HG02981 (cell line): ENCODE measurements at regions not wholly inside any gene's neighbourhood (a gene's known extent, or its start where the extent isn't known, plus 50 kb on each side); places are given as distances from the start of the nearest gene placed in this dataset.
"Not testable (repeated sequence)": the region's sequence is repeated elsewhere in the genome, so short reads cannot be mapped to it uniquely, and the experiment has no call there.

Experiments
- ATAC-seq: cut with Tn5 transposase; IDR thresholded peaks from one replicate; pipeline ENCODE4 v1.9.1; 2021; ENCODE audit warnings: mild to moderate bottlenecking, moderate library complexity; ENCODE audit not compliant: unreplicated experiment

- ATAC-seq: no peak
Measured at GRCh38 chr12:67893022-67893580, 96.1 kb upstream of the IFNG-AS1 start.

DNA sequence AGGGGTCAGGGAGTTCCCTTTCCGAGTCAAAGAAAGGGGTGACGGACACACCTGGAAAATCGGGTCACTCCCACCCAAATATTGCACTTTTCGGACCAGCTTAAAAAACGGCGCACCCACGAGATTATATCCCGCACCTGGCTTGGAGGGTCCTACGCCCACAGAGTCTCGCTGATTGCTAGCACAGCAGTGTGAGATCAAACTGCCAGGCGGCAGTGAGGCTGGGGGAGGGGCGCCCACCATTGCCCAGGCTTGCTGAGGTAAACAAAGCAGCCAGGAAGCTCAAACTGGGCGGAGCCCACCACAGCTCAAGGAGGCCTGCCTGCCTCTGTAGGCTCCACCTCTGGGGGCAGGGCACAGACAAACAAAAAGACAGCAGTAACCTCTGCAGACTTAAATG lies 88.8 kb upstream of the IFNG-AS1 start:
- ATAC-seq: not testable (repeated sequence)

GRCh38 chr12:67909091-67909531 lies 80.1 kb upstream of the IFNG-AS1 start:
- no peak for ATAC-seq

DNA sequence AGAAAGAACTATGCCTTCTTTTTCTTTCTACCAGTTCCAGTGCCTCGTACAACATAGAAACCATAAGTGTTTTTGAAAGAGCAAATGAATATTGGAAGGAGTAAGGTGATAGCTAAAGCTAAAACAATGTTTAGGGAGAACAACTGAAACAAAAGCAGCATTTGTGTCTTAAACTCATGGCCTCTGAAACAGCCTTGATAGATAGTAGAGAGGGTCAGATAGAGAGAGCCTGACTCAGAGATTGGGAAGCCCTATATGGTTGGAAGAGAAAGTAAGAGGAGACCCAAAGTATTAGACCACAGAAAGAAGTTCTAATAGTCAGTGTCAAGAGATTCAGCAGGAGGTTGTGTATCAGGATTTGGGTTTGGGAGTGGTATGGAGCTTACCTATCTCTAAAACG lies 79.6 kb upstream of the IFNG-AS1 start:
- no peak for ATAC-seq

DNA sequence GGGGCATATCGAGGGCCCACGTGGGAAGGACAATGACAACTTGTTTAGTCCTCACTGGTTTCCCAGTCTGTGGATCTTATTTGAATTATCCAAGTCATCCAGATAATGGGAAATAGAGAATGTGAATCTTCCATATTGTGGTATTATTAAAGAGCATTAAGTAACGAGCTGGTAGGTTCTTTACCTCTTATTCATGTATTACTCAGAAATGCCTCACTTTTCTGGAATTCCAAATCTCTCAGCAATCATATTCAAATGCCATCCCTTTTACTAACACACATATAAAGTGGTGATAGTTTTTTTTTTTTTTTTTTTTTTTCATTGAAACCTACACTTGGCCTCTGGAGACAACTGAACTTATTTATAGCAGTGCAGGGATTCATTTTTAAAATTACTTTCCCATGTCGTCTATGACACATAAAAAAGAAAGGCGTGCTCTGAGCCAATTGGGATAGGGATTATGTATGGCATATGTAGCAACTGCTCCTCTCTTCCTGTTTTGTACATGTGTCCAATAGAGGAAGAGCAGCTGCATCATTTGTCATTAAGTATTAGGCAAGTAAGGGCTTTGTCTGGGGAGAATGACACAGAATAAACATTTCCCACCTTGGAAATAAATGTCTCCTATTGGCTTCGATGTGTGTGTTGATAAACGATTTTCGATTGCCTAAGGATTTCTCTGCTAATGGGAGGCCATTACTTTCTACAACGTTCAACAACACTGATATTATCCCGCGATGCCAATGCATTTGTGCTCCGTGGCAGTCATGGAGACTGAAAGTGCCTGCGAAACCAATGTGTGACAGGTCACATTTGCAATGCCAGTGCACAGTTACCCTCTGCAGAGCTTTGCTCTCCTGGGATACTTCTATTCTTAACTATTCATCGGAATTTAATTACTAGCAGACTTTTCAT lies 78.6 kb upstream of the IFNG-AS1 start:
- no peak for ATAC-seq

DNA sequence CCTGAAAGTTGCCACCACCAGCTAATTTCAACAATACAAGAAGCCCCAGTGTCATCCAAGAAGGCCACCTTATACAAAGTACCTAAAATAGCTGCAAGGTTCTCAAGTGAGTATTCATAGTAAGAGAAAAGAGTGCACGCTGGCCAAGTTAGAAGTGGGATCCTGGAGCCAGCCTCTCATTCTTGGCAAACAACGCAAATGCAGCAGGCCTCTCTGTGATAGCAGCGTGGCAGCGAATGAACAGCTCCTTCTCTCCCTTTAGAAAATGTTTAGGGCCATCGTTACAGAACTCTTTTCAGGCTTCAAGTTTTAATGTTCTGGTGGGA lies 78.0 kb upstream of the IFNG-AS1 start:
- ATAC-seq: no peak

DNA sequence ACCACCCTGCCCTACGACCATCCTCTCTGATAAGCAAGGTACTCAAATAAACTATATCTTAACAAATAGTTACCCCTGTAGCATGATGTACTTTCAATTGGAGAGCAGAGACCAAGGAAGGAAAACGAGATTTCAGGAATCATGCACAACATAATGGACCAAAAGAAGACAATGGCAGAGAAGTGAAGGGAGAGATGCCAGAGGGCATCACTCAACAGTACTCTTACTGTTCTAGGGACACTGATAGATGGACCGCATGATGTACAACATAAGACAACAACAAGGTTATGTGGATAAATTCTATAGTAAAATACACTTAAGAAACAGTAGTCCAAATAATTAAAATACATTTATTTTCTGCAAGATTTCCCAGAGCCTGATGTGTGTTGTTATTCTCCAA lies 77.5 kb upstream of the IFNG-AS1 start:
- no peak for ATAC-seq

DNA sequence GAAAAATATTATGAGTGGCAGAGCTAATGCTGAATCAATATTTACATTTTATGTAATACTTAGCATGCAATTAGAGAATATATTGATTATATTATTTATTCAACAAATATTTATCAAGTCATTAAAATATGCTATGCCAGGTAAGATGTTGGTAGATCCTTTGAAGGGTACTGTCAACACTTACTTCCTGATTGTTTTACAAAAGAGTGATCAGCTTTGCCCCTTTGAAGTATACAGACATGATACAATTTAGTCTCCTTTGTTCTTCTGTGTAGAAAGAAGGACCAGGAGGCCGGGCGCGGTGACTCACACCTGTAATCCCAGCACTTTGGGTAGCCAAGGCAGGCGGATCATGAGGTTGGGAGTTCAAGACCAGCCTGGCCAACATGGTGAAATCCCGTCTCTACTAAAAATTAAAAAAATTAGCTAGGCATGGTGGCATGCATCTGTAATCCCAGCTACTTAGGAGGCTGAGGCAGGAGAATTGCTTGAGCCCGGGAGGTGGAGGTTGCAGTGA lies 73.9 kb upstream of the IFNG-AS1 start:
- no peak for ATAC-seq

GRCh38 chr12:67916266-67916970 lies 72.8 kb upstream of the IFNG-AS1 start:
- ATAC-seq: no peak

DNA sequence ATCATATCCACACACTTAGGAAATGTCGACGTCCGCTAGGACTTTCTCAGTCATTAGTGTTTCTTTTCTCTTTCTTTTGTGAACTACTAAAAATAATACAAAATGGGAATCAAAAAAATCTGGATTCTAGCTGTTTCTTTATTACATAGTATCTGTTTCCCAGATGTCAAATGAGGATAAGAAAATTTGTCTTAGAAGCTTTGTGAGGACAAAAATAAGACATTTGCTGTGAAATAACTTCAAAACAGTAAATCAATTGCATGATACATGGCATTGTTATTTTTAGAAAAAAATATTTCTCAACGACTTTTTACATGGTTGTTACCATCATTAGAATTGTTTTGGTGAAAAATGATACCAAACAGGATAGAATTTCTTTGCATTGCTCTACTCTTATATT lies 71.4 kb upstream of the IFNG-AS1 start:
- no peak for ATAC-seq

DNA sequence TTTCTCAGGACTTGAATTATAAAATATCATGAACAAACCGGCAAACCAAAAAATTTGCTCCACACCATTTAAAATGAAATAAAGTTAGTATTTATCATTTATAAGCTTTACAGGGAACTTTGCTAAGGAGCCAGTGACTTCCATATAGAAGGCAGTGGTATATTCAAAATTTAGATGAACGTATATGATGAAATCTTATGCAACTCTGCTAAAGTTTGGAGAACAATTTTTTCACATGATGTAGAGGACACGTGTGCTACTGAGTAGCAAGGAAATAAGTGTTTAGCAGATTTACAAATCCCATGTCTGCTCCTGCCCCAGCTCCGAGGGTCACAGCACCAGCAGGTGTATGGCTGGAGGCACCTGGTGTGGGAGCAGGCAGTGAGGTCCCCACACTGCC lies 70.8 kb upstream of the IFNG-AS1 start:
- no peak for ATAC-seq

DNA sequence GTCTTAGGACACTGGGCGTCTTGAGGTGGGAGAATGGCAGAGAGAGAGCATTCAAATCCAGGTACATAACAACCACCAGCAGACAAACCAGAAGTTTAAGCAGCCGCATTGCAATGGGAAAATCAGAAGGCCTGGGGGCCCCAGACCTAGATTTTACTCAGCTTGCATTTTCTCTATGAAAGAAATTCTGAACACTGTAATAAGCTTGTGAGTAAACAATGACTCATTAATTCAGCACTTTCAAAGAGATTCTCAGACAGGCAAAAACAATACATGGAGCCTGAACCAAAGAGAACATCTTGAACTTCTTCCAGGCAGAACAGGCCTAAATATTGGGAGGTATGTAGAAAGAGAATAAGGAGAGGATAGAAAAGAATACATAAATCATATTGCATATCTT lies 69.8 kb upstream of the IFNG-AS1 start:
- ATAC-seq: no peak

DNA sequence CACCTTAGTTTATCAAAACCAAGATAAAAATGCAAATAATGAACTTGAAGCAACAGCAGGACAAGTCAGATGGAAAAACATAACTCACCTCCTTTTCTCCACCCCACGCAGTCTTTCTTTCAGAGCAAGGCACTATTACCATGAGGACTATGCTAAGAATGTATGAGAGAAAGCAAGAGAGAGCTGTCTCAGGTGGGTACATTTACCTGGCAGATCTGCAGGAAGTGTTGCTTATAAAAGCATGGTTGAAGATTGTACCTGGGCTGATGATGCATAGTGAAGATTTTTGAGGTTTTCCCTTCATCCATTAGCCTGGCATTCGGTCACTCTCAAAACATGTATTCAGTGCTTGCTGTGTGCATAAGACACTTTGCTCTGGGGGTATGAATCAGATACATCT lies 68.8 kb upstream of the IFNG-AS1 start:
- no peak for ATAC-seq

GRCh38 chr12:67921286-67921685 lies 68.0 kb upstream of the IFNG-AS1 start:
- ATAC-seq: no peak

DNA sequence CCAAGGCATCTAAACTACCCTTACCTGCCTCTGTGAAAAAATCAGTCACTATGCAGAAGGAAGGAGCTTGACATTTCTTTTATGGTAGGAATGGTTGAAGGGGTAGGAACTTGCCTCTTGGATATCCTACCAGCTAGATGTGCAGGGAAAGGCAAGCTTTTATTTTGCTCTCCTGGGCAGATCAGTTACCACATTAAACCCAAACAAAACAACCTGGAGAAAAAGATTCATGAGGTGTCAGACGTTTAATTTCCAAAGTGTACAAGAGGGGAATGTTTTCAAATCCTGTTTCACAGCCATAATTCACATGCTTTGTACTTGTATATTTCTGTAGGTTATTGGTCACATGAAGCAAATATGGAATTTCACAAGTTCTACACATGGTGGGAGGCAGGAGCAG lies 67.0 kb upstream of the IFNG-AS1 start:
- no peak for ATAC-seq

- ATAC-seq: no peak
Measured at GRCh38 chr12:67925077-67925476, 64.2 kb upstream of the IFNG-AS1 start.

DNA sequence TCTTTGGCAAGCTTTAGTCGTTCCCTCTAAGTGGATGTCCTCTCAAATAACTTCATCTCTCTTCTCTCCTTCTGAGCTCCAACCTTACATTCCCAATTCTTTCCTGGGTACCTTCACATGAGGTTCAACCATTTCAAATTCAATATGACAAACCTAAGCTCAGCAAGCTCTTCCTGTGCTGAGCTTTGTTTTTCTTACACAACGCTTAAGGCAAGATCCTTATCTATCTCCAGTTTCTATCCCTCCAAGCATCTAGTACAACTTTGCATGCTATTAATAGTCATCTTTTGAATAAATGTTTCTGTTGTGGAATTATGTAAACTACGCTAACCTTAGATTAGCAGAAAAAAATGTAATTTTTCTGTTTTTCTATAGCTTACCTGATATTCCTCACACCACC lies 63.7 kb upstream of the IFNG-AS1 start:
- ATAC-seq: no peak

DNA sequence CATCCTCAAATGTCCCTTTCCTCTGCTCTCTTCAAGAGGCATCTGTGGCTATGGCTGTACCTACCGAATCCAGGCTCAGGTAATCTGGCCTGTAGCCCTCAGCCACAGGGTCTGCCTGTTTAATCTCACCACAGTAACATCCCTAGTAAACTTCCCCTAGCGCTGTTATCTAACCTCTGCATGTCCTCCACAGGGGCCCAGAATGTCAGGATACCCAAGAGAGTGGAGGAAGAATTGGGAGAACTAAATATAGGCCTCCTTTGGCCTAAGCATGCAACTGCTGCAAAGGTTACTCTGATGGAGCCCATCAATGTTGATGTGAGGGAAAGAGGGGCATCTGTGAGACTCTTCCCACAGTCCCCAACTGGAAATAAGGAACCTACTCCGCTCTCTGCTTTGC lies 63.2 kb upstream of the IFNG-AS1 start:
- no peak for ATAC-seq

GRCh38 chr12:67927324-67927723 lies 61.9 kb upstream of the IFNG-AS1 start:
- no peak for ATAC-seq

- ATAC-seq: no peak
Measured at GRCh38 chr12:67927815-67928214, 61.4 kb upstream of the IFNG-AS1 start.

DNA sequence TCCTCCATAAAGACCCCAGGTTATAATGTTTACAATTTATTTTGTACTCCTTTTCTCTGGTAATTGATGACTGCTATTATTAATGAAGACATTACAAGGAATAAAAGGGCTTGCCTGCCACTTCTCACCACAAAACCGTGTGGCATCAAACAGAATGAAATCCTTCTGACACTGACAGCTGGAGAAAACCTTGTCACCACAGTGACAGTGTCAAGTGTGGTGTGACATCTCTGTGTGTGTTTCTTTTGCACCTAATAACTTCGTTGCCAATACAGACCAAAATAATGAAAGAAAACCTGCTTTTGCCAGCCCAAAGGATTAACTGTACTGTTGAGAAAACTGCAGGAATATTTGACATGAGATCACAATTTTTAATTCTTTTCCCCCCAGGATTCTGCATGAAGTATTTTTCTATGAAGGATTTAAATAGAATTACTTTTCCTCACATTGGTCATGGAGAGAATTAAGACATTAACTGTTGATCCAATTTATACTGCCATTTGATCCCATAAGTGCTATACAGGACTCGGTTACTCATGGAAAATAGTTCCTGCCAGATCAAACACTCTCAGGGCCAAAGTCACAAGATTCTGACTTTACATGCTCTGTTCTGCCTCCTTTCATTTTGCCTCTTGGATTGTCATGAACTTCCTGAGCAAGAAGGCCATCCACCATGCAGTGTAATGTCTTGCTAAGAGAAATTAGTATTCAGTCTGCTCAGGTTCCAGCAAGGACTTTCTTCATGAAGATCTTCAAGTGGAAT lies 60.4 kb upstream of the IFNG-AS1 start:
- ATAC-seq: no peak
